Colon (tissue), 2 donors: ENCODE measurements at regions not wholly inside any gene's neighbourhood (a gene's known extent, or its start where the extent isn't known, plus 50 kb on each side); places are given as distances from the start of the nearest gene placed in this dataset.
"Not testable (repeated sequence)": the region's sequence is repeated elsewhere in the genome, so short reads cannot be mapped to it uniquely, and the experiment has no call there.

Source experiments
- FAIRE-seq: peaks from 2 replicates; lab custom pipeline; 2012; peaks lifted over from hg19 to GRCh38; lab: Jason Lieb, UNC
- donor health status: control.
- donor health status: control.

GRCh38 chr7:124635416-124635815 is 130.2 kb downstream of the GPR37 start:
- no peak for FAIRE-seq

GRCh38 chr7:124633740-124634139 is 131.9 kb downstream of the GPR37 start:
- no peak for FAIRE-seq

- FAIRE-seq: no peak
Observed at GRCh38 chr7:124630395-124630794, 135.2 kb downstream of the GPR37 start.

- FAIRE-seq: no peak
Observed at GRCh38 chr7:124618871-124619270, 146.7 kb downstream of the GPR37 start.

GRCh38 chr7:124618051-124618450 is 147.5 kb downstream of the GPR37 start:
- not testable (repeated sequence) for FAIRE-seq

- no peak for FAIRE-seq
Observed at GRCh38 chr7:124603066-124603465, 162.5 kb downstream of the GPR37 start.

GRCh38 chr7:124597509-124597908 is 168.1 kb downstream of the GPR37 start:
- no peak for FAIRE-seq

GRCh38 chr7:124596881-124597280 is 168.7 kb downstream of the GPR37 start:
- FAIRE-seq: no peak

GRCh38 chr7:124590814-124591213 is 174.8 kb downstream of the GPR37 start:
- FAIRE-seq: no peak

GRCh38 chr7:124577256-124577655 is 188.3 kb downstream of the GPR37 start:
- no peak for FAIRE-seq

GRCh38 chr7:124575176-124575575 is 190.4 kb downstream of the GPR37 start:
- FAIRE-seq: no peak

- FAIRE-seq: no peak
Observed at GRCh38 chr7:124570558-124570957, 195.0 kb downstream of the GPR37 start.

GRCh38 chr7:124566583-124566982 is 199.0 kb downstream of the GPR37 start:
- FAIRE-seq: no peak

GRCh38 chr7:124557587-124557986 is 208.0 kb downstream of the GPR37 start:
- no peak for FAIRE-seq

GRCh38 chr7:124557101-124557500 is 208.5 kb downstream of the GPR37 start:
- no peak for FAIRE-seq

GRCh38 chr7:124553502-124553901 is 212.1 kb downstream of the GPR37 start:
- no peak for FAIRE-seq

GRCh38 chr7:124552217-124552616 is 213.4 kb downstream of the GPR37 start:
- FAIRE-seq: no peak

- no peak for FAIRE-seq
Observed at GRCh38 chr7:124550036-124550435, 215.6 kb downstream of the GPR37 start.

- no peak for FAIRE-seq
Observed at GRCh38 chr7:124542476-124542875, 223.1 kb downstream of the GPR37 start.

- no peak for FAIRE-seq
Observed at GRCh38 chr7:124536156-124536762, 229.3 kb downstream of the GPR37 start.

GRCh38 chr7:124532166-124532565 is 233.4 kb downstream of the GPR37 start:
- FAIRE-seq: no peak

- FAIRE-seq: no peak
Observed at GRCh38 chr7:124516911-124517310, 248.7 kb downstream of the GPR37 start.

- no peak for FAIRE-seq
Observed at GRCh38 chr7:124515106-124515830, 250.3 kb downstream of the GPR37 start.

GRCh38 chr7:124514471-124514870 is 251.1 kb downstream of the GPR37 start:
- FAIRE-seq: no peak
